ENCODE measurements at regions not wholly inside any gene's neighbourhood (a gene's known extent, or its start where the extent isn't known, plus 50 kb on each side); places are given as distances from the start of the nearest gene placed in this dataset.

DNA sequence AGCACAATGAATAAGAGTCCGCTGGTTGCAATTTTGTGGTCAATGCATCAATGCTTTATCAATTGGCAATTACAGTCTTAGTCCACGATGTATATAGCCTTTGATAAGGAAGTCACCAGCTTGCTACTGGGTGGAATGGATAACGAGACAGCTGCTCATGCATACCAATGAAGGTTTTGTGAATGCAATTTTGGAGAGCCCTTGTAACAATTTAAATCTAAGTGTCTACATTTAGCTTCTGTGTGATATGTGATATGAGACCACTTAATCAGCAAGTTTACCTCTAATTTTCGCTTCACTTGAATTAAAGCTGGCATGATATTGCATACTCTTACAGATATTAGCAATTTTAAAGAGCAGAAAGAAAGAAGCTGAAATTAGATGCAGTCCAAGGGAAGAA is 543.9 kb downstream of the RNF144B start (continued):
- TF ChIP-seq SP1 (IDR thresholded peaks at IDR 0.05; ENCODE audit: low read depth, low read length): no peak
- no peak for TF ChIP-seq ZZZ3 (IDR thresholded peaks at IDR 0.05; ENCODE audit: control insufficient read depth, insufficient read length, low read depth)
- no peak for TF ChIP-seq STAT1 (conservative IDR thresholded peaks at IDR 0.05)
- TF ChIP-seq GABPA (IDR thresholded peaks at IDR 0.05; ENCODE audit: low read depth): no peak

DNA sequence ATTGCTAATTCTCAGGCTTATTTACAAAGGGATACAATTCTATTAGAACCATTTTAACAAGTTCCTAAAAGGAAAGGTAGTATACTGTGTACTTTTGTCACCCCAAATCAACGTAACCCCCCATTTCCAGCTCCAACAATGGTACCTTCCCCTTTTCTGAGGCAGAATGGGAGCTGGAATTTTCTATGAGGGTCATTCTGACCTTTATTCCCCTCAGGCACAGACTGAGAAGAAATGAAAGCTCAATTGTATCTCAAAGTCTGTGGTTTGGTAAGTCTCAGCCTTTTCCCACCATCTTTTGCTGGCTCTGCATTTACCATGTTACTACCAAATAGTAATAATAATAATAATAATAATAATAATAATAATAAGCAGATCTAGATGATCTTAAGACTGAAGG is 571.0 kb downstream of the RNF144B start:
- no peaks in the 10 kb centered on the region for H3K9me3 ChIP-seq (replicated peaks; ENCODE audit: control insufficient read depth, insufficient read depth, low read length)
- no peaks in the 10 kb centered on the region for H4K20me1 ChIP-seq (ENCODE audit: control insufficient read depth, insufficient read depth)
- H3K4me1 ChIP-seq (ENCODE audit: control insufficient read depth, insufficient read depth, low read length): no peaks in the 10 kb centered on the region
- no peak overlapping the region for H3K4me2 ChIP-seq (ENCODE audit: control insufficient read depth, insufficient read depth)
- H2AFZ ChIP-seq (ENCODE audit: control insufficient read depth, low read depth, low read length): no peak overlapping the region
- ChIA-PET POLR2A (no interaction called here), CTCF (no interaction called here), SMC1A (ENCODE audit: uncharacterized antibody, unreplicated experiment) (interaction anchor here (1.2 to 1.9 kb wide), 2 partner anchors 17 to 54 kb away, joined by 3 to 4 read pairs; no protein-coding TSS in a partner anchor), RAD21 (ENCODE audit: unreplicated experiment) (no interaction called here)
- no peak overlapping the region for H3K9ac ChIP-seq (ENCODE audit: control insufficient read depth, insufficient read depth, low read length)
- DNase-seq (ENCODE audit: low read depth, low spot score) (no peak), ATAC-seq (no peak), FAIRE-seq (no peak)
- no peak overlapping the region for H3K4me3 ChIP-seq
- intact Hi-C loops (cut with micrococcal nuclease; ENCODE audit: unreplicated experiment): no loop called here
- H3K36me3 ChIP-seq (ENCODE audit: control insufficient read depth in 2 of 2, insufficient read depth in 2 of 2, low read length in 1 of 2): no peaks in the 10 kb centered on the region
- in situ Hi-C loops (cut with MboI): no loop called here
- BruUV-seq (replicated peaks): no TSS peak
- no peaks in the 10 kb centered on the region for H3K27me3 ChIP-seq (replicated peaks in 1 of 2; ENCODE audit: control insufficient read depth in 2 of 2, insufficient read depth in 2 of 2, low read length in 1 of 2)
- H3K79me2 ChIP-seq (ENCODE audit: control insufficient read depth, insufficient read depth, low read length): no peaks in the 10 kb centered on the region
- 45% methylated on average over 1 of the region's 1 CpG for WGBS (ENCODE audit: insufficient coverage, insufficient replicate concordance, low lambda C conversion rate, missing lambda C conversion rate)
- H3K27ac ChIP-seq (ENCODE audit: control insufficient read depth, insufficient read depth): no peak overlapping the region
- TF ChIP-seq YBX1 (IDR thresholded peaks at IDR 0.05) (no peak), SUPT20H (IDR thresholded peaks at IDR 0.05; ENCODE audit: borderline replicate concordance, control insufficient read depth, low read depth, low read length) (no peak), TBL1XR1 (IDR thresholded peaks at IDR 0.05; ENCODE audit: low read depth, low read length) (no peak), SUZ12 (IDR thresholded peaks at IDR 0.05; ENCODE audit: unreplicated experiment) (no peak), BRCA1 (IDR thresholded peaks at IDR 0.05; ENCODE audit: low read depth, low read length) (no peak), ZBED1 (IDR thresholded peaks at IDR 0.05; ENCODE audit: borderline replicate concordance) (no peak), YY1 (IDR thresholded peaks at IDR 0.05; ENCODE audit: low read depth, low read length) (no peak), GABPA (IDR thresholded peaks at IDR 0.05; ENCODE audit: low read depth) (no peak), NFIC (IDR thresholded peaks at IDR 0.05; ENCODE audit: low read depth, low read length) (no peak)
- TF ChIP-seq, protein P1, sequence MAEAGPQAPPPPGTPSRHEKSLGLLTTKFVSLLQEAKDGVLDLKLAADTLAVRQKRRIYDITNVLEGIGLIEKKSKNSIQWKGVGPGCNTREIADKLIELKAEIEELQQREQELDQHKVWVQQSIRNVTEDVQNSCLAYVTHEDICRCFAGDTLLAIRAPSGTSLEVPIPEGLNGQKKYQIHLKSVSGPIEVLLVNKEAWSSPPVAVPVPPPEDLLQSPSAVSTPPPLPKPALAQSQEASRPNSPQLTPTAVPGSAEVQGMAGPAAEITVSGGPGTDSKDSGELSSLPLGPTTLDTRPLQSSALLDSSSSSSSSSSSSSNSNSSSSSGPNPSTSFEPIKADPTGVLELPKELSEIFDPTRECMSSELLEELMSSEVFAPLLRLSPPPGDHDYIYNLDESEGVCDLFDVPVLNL (IDR thresholded peaks at IDR 0.05; ENCODE audit: low read depth, low read length): no peak
- TF ChIP-seq, protein P2, sequence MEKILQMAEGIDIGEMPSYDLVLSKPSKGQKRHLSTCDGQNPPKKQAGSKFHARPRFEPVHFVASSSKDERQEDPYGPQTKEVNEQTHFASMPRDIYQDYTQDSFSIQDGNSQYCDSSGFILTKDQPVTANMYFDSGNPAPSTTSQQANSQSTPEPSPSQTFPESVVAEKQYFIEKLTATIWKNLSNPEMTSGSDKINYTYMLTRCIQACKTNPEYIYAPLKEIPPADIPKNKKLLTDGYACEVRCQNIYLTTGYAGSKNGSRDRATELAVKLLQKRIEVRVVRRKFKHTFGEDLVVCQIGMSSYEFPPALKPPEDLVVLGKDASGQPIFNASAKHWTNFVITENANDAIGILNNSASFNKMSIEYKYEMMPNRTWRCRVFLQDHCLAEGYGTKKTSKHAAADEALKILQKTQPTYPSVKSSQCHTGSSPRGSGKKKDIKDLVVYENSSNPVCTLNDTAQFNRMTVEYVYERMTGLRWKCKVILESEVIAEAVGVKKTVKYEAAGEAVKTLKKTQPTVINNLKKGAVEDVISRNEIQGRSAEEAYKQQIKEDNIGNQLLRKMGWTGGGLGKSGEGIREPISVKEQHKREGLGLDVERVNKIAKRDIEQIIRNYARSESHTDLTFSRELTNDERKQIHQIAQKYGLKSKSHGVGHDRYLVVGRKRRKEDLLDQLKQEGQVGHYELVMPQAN (conservative IDR thresholded peaks at IDR 0.05): no peak
- TF ChIP-seq, protein P3, sequence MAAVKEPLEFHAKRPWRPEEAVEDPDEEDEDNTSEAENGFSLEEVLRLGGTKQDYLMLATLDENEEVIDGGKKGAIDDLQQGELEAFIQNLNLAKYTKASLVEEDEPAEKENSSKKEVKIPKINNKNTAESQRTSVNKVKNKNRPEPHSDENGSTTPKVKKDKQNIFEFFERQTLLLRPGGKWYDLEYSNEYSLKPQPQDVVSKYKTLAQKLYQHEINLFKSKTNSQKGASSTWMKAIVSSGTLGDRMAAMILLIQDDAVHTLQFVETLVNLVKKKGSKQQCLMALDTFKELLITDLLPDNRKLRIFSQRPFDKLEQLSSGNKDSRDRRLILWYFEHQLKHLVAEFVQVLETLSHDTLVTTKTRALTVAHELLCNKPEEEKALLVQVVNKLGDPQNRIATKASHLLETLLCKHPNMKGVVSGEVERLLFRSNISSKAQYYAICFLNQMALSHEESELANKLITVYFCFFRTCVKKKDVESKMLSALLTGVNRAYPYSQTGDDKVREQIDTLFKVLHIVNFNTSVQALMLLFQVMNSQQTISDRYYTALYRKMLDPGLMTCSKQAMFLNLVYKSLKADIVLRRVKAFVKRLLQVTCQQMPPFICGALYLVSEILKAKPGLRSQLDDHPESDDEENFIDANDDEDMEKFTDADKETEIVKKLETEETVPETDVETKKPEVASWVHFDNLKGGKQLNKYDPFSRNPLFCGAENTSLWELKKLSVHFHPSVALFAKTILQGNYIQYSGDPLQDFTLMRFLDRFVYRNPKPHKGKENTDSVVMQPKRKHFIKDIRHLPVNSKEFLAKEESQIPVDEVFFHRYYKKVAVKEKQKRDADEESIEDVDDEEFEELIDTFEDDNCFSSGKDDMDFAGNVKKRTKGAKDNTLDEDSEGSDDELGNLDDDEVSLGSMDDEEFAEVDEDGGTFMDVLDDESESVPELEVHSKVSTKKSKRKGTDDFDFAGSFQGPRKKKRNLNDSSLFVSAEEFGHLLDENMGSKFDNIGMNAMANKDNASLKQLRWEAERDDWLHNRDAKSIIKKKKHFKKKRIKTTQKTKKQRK (IDR thresholded peaks at IDR 0.05; ENCODE audit: low read depth, low read length): no peak
- TF ChIP-seq, protein P4, sequence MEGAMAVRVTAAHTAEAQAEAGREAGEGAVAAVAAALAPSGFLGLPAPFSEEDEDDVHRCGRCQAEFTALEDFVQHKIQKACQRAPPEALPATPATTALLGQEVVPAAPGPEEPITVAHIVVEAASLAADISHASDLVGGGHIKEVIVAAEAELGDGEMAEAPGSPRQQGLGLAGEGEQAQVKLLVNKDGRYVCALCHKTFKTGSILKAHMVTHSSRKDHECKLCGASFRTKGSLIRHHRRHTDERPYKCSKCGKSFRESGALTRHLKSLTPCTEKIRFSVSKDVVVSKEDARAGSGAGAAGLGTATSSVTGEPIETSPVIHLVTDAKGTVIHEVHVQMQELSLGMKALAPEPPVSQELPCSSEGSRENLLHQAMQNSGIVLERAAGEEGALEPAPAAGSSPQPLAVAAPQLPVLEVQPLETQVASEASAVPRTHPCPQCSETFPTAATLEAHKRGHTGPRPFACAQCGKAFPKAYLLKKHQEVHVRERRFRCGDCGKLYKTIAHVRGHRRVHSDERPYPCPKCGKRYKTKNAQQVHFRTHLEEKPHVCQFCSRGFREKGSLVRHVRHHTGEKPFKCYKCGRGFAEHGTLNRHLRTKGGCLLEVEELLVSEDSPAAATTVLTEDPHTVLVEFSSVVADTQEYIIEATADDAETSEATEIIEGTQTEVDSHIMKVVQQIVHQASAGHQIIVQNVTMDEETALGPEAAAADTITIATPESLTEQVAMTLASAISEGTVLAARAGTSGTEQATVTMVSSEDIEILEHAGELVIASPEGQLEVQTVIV (IDR thresholded peaks at IDR 0.05; ENCODE audit: borderline replicate concordance, partially characterized antibody): no peak

All from GM12878 (cell line).